Small intestine (tissue), 7 donors: ENCODE measurements at regions not wholly inside any gene's neighbourhood (a gene's known extent, or its start where the extent isn't known, plus 50 kb on each side); places are given as distances from the start of the nearest gene placed in this dataset.

Source experiments
- DNase-seq, 2 donors: peaks; one replicate each; pipeline versions ENCODE4 v3.0.0 to v3.0.0-alpha.2; 2013
- FAIRE-seq: peaks from 2 replicates; lab custom pipeline; 2012; peaks lifted over from hg19 to GRCh38; lab: Jason Lieb, UNC
- H3K27ac ChIP-seq, 3 donors: one replicate each; pipeline ENCODE4 v1.5.1; 2013; ENCODE audit warnings: low read length in 2 of 3, mild to moderate bottlenecking in 2 of 3, control low read depth in 1 of 3, inconsistent platforms in 1 of 3, low read depth in 1 of 3, moderate library complexity in 1 of 3
- H3K27me3 ChIP-seq, 3 donors: one replicate each; pipeline ENCODE4 v1.6.1; 2013; ENCODE audit warnings: low read length in 3 of 3, inconsistent platforms in 1 of 3; ENCODE audit not compliant: control insufficient read depth in 3 of 3, insufficient read depth in 3 of 3
- H3K36me3 ChIP-seq, 3 donors: one replicate each; pipeline ENCODE4 v1.6.1; 2013; ENCODE audit warnings: low read length in 3 of 3, inconsistent platforms in 1 of 3, low read depth in 1 of 3, mild to moderate bottlenecking in 1 of 3, moderate library complexity in 1 of 3; ENCODE audit not compliant: control insufficient read depth in 3 of 3, insufficient read depth in 2 of 3
- H3K4me1 ChIP-seq, 3 donors: one replicate each; pipeline ENCODE4 v1.6.1; 2013; ENCODE audit warnings: low read length in 2 of 3, inconsistent platforms in 1 of 3, low read depth in 1 of 3, mild to moderate bottlenecking in 1 of 3, moderate library complexity in 1 of 3; ENCODE audit not compliant: control insufficient read depth in 3 of 3, insufficient read depth in 2 of 3
- H3K4me3 ChIP-seq, 3 donors: one replicate each; pipeline ENCODE4 v1.5.1; 2013; ENCODE audit warnings: low read length in 3 of 3, control low read depth in 1 of 3, inconsistent platforms in 1 of 3, low read depth in 1 of 3, mild to moderate bottlenecking in 1 of 3, moderate library complexity in 1 of 3
- H3K9me3 ChIP-seq, 2 donors: one replicate each; pipeline ENCODE4 v1.6.1; 2013; ENCODE audit warnings: low read depth in 1 of 2, low read length in 1 of 2; ENCODE audit not compliant: control insufficient read depth in 2 of 2, insufficient read depth in 1 of 2
- WGBS, 3 donors: extraction: QIAGEN DNeasy Blood & Tissue Kit; methylation state at CpG; one replicate each; pipeline ENCODE4 v1.1.7; 2013; 5-methylcytosine and 5-hydroxymethylcytosine counted together
- donor health status: healthy with polysubstance abuse.
- donor health status: control.
- donor health status: control.
- donor health status: Bipolar disorder and iron deficiency.
- donor health status: healthy.

- WGBS, 3 donors, result 16 to 28% (median 17%) methylated on average over 1 of the region's 1 CpG
- Histone ChIP-seq H3K4me1 (peaks cover 0 to 2% (median 0%) of the 10 kb centered on the region in 3 donors), H3K9me3 (no peaks in the 10 kb centered on the region), H3K27me3 (no peaks in the 10 kb centered on the region), H3K27ac (no peak overlapping the region), H3K36me3 (no peaks in the 10 kb centered on the region), H3K4me3 (no peak overlapping the region)
- FAIRE-seq (no peak), DNase-seq (peak; percentile 28 to 29)
Observed at GRCh38 chr4:147334478-147334877, 146.4 kb upstream of the EDNRA start.

GRCh38 chr4:147335183-147335582, 145.7 kb upstream of the EDNRA start:
- Histone ChIP-seq H3K4me3 (no peak overlapping the region), H3K27me3 (no peaks in the 10 kb centered on the region), H3K9me3 (no peaks in the 10 kb centered on the region), H3K36me3 (no peaks in the 10 kb centered on the region), H3K4me1 (peaks cover 0 to 2% (median 0%) of the 10 kb centered on the region in 3 donors), H3K27ac (no peak overlapping the region)
- DNase-seq, result no peak
- no peak for FAIRE-seq
- WGBS, 3 donors, result 95 to 100% (median 95%) methylated on average over 1 of the region's 1 CpG

- 66 to 79% (median 67%) methylated on average over 2 of the region's 2 CpGs for WGBS, 3 donors
- no peaks in the 10 kb centered on the region for H3K27me3 ChIP-seq
- no peak for FAIRE-seq
Observed at GRCh38 chr4:147336252-147336651, 144.6 kb upstream of the EDNRA start.

GRCh38 chr4:147339100-147339499, 141.8 kb upstream of the EDNRA start:
- FAIRE-seq, result no peak
- DNase-seq, result peak; percentile 20 to 26
- no peaks in the 10 kb centered on the region for H3K27me3 ChIP-seq
- no peaks in the 10 kb centered on the region for H3K9me3 ChIP-seq
- H3K4me3 ChIP-seq, result no peak overlapping the region
- no peaks in the 10 kb centered on the region for H3K36me3 ChIP-seq
- H3K4me1 ChIP-seq, result peaks cover 0 to 2% (median 0%) of the 10 kb centered on the region in 3 donors
- no peak overlapping the region for H3K27ac ChIP-seq
- 61 to 79% (median 65%) methylated on average over 4 of the region's 4 CpGs for WGBS, 3 donors

More at GRCh38 chr4:147336252-147336651, 144.6 kb upstream of the EDNRA start:
- no peak for DNase-seq
- H3K4me1 ChIP-seq, result peaks cover 0 to 2% (median 0%) of the 10 kb centered on the region in 3 donors
- no peaks in the 10 kb centered on the region for H3K36me3 ChIP-seq
- H3K27ac ChIP-seq, result no peak overlapping the region
- no peaks in the 10 kb centered on the region for H3K9me3 ChIP-seq
- no peak overlapping the region for H3K4me3 ChIP-seq

GRCh38 chr4:147340111-147340510, 140.8 kb upstream of the EDNRA start:
- no peaks in the 10 kb centered on the region for H3K36me3 ChIP-seq
- H3K9me3 ChIP-seq, result no peaks in the 10 kb centered on the region
- H3K27me3 ChIP-seq, result no peaks in the 10 kb centered on the region
- H3K27ac ChIP-seq, result no peak overlapping the region
- H3K4me3 ChIP-seq, result no peak overlapping the region
- H3K4me1 ChIP-seq, result peaks cover 0 to 2% (median 0%) of the 10 kb centered on the region in 3 donors
- no peak for DNase-seq
- 71 to 81% (median 75%) methylated on average over 1 of the region's 1 CpG for WGBS, 3 donors
- no peak for FAIRE-seq

- 29 to 44% (median 31%) methylated on average over 3 of the region's 3 CpGs for WGBS, 3 donors
- H3K27ac ChIP-seq, result no peak overlapping the region
- DNase-seq (no peak), FAIRE-seq (no peak)
- no peaks in the 10 kb centered on the region for H3K9me3 ChIP-seq
- no peaks in the 10 kb centered on the region for H3K36me3 ChIP-seq
- H3K27me3 ChIP-seq, result no peaks in the 10 kb centered on the region
- no peak overlapping the region for H3K4me3 ChIP-seq
- H3K4me1 ChIP-seq, result peaks cover 0 to 2% (median 0%) of the 10 kb centered on the region in 3 donors
Observed at GRCh38 chr4:147340591-147341120, 140.2 kb upstream of the EDNRA start.

GRCh38 chr4:147343692-147344091, 137.2 kb upstream of the EDNRA start:
- no peaks in the 10 kb centered on the region for H3K27me3 ChIP-seq
- no peak for DNase-seq
- H3K27ac ChIP-seq, result no peak overlapping the region
- no peaks in the 10 kb centered on the region for H3K36me3 ChIP-seq
- no peak for FAIRE-seq
- H3K4me1 ChIP-seq, result peaks cover 0 to 2% (median 0%) of the 10 kb centered on the region in 3 donors
- 57 to 67% (median 61%) methylated on average over 1 of the region's 1 CpG for WGBS, 3 donors
- no peaks in the 10 kb centered on the region for H3K9me3 ChIP-seq
- H3K4me3 ChIP-seq, result no peak overlapping the region

- Histone ChIP-seq H3K27ac (no peak overlapping the region), H3K9me3 (no peaks in the 10 kb centered on the region), H3K36me3 (no peaks in the 10 kb centered on the region), H3K27me3 (no peaks in the 10 kb centered on the region), H3K4me1 (no peaks in the 10 kb centered on the region), H3K4me3 (no peak overlapping the region)
- no peak for DNase-seq
- FAIRE-seq, result no peak
- WGBS, 3 donors, result 63 to 79% (median 67%) methylated on average over 1 of the region's 1 CpG
Observed at GRCh38 chr4:147345662-147346061, 135.2 kb upstream of the EDNRA start.

DNA sequence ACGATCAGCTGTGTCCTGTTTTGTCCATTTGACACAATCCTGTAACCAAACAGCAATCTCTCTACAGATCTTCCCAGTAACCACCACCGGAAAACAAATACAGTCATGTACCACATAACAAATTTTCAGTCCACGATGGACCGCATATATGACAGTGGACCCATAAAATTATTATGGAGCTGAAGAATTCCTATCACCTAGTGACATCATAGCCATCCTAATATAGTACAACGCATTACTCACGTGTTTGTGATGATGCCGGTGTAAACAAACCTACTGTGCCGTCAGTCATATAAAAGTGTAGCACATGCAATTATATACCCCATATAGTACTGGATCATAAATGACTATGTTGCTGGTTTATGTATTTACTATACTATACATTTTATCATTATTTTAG, 133.7 kb upstream of the EDNRA start:
- H3K36me3 ChIP-seq, result no peaks in the 10 kb centered on the region
- WGBS, 3 donors, result 81 to 94% (median 82%) methylated on average over 8 of the region's 8 CpGs
- no peaks in the 10 kb centered on the region for H3K9me3 ChIP-seq
- no peak for FAIRE-seq
- H3K4me3 ChIP-seq, result no peak overlapping the region
- no peak overlapping the region for H3K27ac ChIP-seq
- H3K27me3 ChIP-seq, result no peaks in the 10 kb centered on the region
- DNase-seq, result no peak
- H3K4me1 ChIP-seq, result no peaks in the 10 kb centered on the region
